Mucosa of descending colon (tissue), 3 donors: ENCODE measurements at regions not wholly inside any gene's neighbourhood (a gene's known extent, or its start where the extent isn't known, plus 50 kb on each side); places are given as distances from the start of the nearest gene placed in this dataset.

Experiments used
- ATAC-seq: fragments of 200-7000 bp; cut with Tn5 transposase; one replicate; pipeline ENCODE4 v1.9.1; 2020; ENCODE audit warnings: mild to moderate bottlenecking, moderate library complexity
- DNase-seq, 3 donors: peaks; one replicate each; pipeline ENCODE4 v3.0.0-alpha.2; 2020
- H3K36me3 ChIP-seq: fragments of 200-600 bp; one replicate; pipeline ENCODE4 v1.8.0; 2021; ENCODE audit warnings: low read depth, mild to moderate bottlenecking
- H3K4me1 ChIP-seq: fragments of 200-600 bp; one replicate; pipeline ENCODE4 v1.8.0; 2021; ENCODE audit warnings: low read depth, mild to moderate bottlenecking
- H3K4me3 ChIP-seq: fragments of 200-600 bp; one replicate; pipeline ENCODE4 v1.8.0; 2021; ENCODE audit warnings: mild to moderate bottlenecking
- H3K9me3 ChIP-seq: fragments of 200-600 bp; one replicate; pipeline ENCODE4 v1.8.0; 2021; ENCODE audit warnings: mild to moderate bottlenecking
- intact Hi-C, 2 donors: fragments of 100-400 bp; cut with DNase I in 1 of 2; cut with micrococcal nuclease in 1 of 2; formaldehyde crosslinking; loops; one replicate each; pipeline versions ENCODE4 v1.11.0 to v1.11.1; 2022; cut with DNase I, micrococcal nuclease
- TF ChIP-seq, protein P1 (sequence below): fragments of 200-600 bp; IDR thresholded peaks from one replicate; pipeline ENCODE4 v1.8.0; 2022; ENCODE audit warnings: antibody characterized with exemption, mild to moderate bottlenecking
- donor health status: DM: no; HTN: no; CAD: no; lungs with moderate emphysema.
- donor health status: DM: no; HTN: no; CAD: no.
- donor health status: DM: no; HTN: yes; CAD: no.

DNA sequence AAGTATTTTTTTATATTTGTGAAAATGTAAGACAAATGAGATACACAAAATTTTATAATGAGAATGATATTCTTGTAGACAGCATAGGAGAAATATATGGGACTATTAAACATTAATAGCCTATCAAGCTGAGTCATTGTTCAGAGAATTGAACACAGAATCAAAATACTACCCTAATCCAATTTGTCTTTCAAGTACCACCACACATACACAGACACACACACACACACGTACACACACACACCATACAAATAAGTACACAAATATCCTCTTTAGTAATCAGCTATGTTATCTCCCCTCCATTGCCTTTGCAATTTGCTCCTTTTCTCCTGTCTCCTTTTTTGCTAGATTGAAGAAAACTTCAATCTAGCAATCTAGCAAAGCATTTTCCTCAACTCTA lies 499.3 kb downstream of the FOXG1 start:
- peaks cover 10% of the 10 kb centered on the region for H3K9me3 ChIP-seq
- TF ChIP-seq, protein P1, sequence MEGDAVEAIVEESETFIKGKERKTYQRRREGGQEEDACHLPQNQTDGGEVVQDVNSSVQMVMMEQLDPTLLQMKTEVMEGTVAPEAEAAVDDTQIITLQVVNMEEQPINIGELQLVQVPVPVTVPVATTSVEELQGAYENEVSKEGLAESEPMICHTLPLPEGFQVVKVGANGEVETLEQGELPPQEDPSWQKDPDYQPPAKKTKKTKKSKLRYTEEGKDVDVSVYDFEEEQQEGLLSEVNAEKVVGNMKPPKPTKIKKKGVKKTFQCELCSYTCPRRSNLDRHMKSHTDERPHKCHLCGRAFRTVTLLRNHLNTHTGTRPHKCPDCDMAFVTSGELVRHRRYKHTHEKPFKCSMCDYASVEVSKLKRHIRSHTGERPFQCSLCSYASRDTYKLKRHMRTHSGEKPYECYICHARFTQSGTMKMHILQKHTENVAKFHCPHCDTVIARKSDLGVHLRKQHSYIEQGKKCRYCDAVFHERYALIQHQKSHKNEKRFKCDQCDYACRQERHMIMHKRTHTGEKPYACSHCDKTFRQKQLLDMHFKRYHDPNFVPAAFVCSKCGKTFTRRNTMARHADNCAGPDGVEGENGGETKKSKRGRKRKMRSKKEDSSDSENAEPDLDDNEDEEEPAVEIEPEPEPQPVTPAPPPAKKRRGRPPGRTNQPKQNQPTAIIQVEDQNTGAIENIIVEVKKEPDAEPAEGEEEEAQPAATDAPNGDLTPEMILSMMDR, result no peak
- intact Hi-C loops, result no loop called here
- H3K36me3 ChIP-seq, result no peaks in the 10 kb centered on the region
- H3K4me1 ChIP-seq, result no peaks in the 10 kb centered on the region
- no peak overlapping the region for H3K4me3 ChIP-seq
- no peak for ATAC-seq
- no peak for DNase-seq

DNA sequence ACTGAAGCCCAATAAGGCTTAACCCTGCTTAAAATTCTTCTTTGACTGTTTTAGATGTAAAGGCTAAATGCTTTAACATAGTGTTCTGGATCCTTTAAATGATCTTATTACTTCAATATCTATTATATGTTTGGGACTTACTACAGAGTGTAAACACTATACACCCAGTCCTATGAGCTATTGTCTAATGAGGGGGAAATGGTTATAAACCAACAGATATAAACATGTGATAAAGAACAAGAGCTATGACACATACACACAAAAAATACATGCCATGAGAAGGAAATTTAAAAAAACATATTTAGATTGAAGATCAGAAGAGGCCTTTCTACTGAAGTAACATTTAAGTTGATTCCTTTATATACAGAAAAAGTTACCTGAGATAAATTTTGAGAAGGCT lies 505.1 kb downstream of the FOXG1 start:
- intact Hi-C loops, result no loop called here
- H3K36me3 ChIP-seq, result no peaks in the 10 kb centered on the region
- no peak for ATAC-seq
- H3K4me3 ChIP-seq, result no peak overlapping the region
- no peaks in the 10 kb centered on the region for H3K4me1 ChIP-seq
- DNase-seq, result no peak
- H3K9me3 ChIP-seq, result peaks cover 25% of the 10 kb centered on the region
- TF ChIP-seq, protein P1, result no peak

DNA sequence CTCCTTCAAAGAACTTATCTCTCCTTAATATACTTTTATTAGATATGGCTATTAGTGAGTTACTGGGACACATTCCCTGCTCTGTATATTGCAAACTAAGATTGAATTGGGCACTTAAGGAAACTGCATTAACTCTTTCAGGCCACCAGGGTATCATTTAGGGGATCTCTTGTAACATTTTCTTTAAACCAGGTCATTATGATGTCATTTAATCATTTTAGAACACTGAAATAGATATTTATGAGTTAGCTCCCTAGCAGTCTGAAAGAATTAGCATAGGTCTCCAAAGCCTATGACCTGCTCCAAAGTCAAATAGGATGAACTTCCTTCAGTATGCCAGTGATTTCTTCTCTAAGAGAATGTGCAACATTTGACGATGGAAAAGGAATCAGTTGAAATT lies 506.9 kb downstream of the FOXG1 start:
- intact Hi-C loops, result no loop called here
- ATAC-seq, result no peak
- TF ChIP-seq, protein P1, result no peak

DNA sequence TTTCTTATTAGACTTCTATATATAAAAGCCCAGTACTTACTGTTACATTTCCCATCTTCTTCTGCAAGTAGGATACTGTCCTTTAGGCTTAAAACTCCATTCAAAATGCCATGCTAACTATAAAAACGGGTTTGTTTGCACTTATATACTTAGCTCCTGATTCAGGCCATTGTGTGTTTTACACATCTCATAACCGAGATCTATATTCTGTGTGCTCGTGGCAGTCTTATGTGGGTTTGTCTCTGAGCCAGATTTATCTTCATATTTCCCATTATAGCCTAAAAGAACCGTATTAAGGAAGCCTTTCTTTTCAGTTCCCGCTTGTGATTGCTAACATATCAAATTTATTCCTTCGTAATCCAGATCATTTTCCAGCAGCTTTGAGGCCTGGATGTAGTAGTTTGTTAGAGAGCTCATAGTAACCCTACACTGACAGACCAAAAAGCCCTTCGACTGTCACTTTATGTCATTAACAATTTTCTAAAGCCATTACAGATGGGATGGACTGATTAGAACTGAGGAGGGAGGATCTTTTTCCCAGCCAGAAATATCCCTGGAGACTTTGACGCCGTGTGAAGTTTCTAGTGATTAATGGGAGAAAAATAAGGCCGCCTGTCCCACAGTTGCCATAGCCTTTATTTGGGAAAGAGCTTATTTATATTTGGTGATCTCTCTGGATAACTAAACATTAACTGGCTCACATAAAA lies 508.5 kb downstream of the FOXG1 start:
- no peak for DNase-seq
- Histone ChIP-seq H3K36me3 (no peaks in the 10 kb centered on the region), H3K4me3 (no peak overlapping the region), H3K9me3 (peaks cover 23% of the 10 kb centered on the region), H3K4me1 (no peaks in the 10 kb centered on the region)
- ATAC-seq, result no peak
- TF ChIP-seq, protein P1, result no peak
- intact Hi-C loops, result no loop called here

More for the DNA sequence above, 506.9 kb downstream of the FOXG1 start:
- no peak overlapping the region for H3K4me3 ChIP-seq
- H3K4me1 ChIP-seq, result no peaks in the 10 kb centered on the region
- peaks cover 21% of the 10 kb centered on the region for H3K9me3 ChIP-seq
- no peak for DNase-seq
- H3K36me3 ChIP-seq, result no peaks in the 10 kb centered on the region

DNA sequence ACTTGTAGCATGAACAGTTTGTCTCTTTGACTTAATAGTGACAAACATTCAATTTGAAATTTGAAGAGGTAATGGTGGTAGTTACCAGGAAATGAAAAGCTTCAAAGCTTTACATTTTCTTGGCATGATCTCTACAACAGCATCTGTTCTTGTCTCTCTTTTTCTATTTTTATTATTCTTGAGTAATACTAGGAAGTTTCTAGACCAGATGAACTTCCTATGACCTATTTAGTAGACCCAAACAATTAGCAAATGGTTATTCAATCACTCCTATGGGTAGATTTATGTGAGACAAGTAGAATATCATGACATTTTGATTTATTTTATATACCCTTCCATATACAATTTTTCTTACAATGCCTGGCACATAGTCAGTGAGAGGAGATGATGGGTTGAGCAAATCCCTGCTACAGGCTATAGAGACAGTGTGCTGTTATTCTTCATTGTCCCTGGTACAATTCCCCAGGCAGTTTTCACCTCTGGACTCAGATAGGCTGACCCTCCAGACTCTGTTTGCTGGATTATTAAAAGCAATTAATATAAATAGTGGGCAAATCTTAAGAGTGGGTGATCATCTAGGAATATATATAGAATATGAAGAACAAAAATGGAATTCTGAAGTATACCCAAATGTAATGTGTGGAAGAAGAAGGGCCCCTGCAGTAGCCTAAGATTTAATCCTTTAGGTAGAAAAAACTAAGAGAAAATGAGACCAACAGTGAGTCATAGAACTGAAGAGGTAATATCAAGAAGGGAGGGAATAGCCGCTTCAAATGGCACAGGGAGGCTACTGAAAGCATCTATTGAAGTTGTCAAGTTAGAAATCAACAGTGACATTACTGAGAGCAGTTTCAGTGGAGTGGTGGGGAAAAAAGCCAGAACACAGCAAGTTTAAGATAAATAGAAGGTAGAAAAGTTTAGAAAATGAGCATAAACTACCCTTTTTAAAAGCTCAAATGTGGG lies 512.0 kb downstream of the FOXG1 start:
- H3K36me3 ChIP-seq, result no peaks in the 10 kb centered on the region
- intact Hi-C loops, result no loop called here

More for the DNA sequence above, 512.0 kb downstream of the FOXG1 start:
- Histone ChIP-seq H3K4me1 (no peaks in the 10 kb centered on the region), H3K4me3 (no peak overlapping the region), H3K9me3 (peaks cover 21% of the 10 kb centered on the region)
- TF ChIP-seq, protein P1, result no peak
- ATAC-seq (no peak), DNase-seq (no peak)
